Liver (tissue), 8 donors: ENCODE measurements at regions not wholly inside any gene's neighbourhood (a gene's known extent, or its start where the extent isn't known, plus 50 kb on each side); places are given as distances from the start of the nearest gene placed in this dataset.

Experiments
- DNase-seq: peaks from one replicate; pipeline ENCODE4 v3.0.0-alpha.2; 2017; ENCODE audit warnings: low spot score
- H3K27ac ChIP-seq, 2 donors: one replicate each; pipeline ENCODE4 v1.7.0; 2013; ENCODE audit warnings: inconsistent platforms in 2 of 2, low read length in 2 of 2, control low read depth in 1 of 2, low read depth in 1 of 2, mild to moderate bottlenecking in 1 of 2
- H3K27me3 ChIP-seq, 4 donors: one replicate each; pipeline versions ENCODE4 v1.6.1 to v1.7.0; 2013; ENCODE audit warnings: low read length in 3 of 4, inconsistent platforms in 1 of 4, mild to moderate bottlenecking in 1 of 4, moderate library complexity in 1 of 4; ENCODE audit not compliant: control insufficient read depth in 4 of 4, insufficient read depth in 4 of 4
- H3K36me3 ChIP-seq, 4 donors: one replicate each; pipeline versions ENCODE4 v1.6.1 to v1.7.0; 2013; ENCODE audit warnings: low read length in 3 of 4, mild to moderate bottlenecking in 3 of 4, low read depth in 1 of 4, moderate library complexity in 1 of 4; ENCODE audit not compliant: control insufficient read depth in 4 of 4, insufficient read depth in 3 of 4
- H3K4me1 ChIP-seq, 4 donors: one replicate each; pipeline versions ENCODE4 v1.6.1 to v1.7.0; 2013; ENCODE audit warnings: low read length in 3 of 4, mild to moderate bottlenecking in 3 of 4, moderate library complexity in 1 of 4; ENCODE audit not compliant: control insufficient read depth in 4 of 4, insufficient read depth in 4 of 4
- H3K4me3 ChIP-seq, 3 donors: one replicate each; pipeline versions ENCODE4 v1.6.1 to v1.7.0; 2013; ENCODE audit warnings: low read length in 3 of 3, control low read depth in 1 of 3, low read depth in 1 of 3, mild to moderate bottlenecking in 1 of 3
- H3K9ac ChIP-seq, 2 donors: one replicate each; pipeline ENCODE4 v1.7.0; 2013; ENCODE audit warnings: low read length in 2 of 2, mild to moderate bottlenecking in 2 of 2, moderate library complexity in 2 of 2, control low read depth in 1 of 2, low read depth in 1 of 2
- H3K9me3 ChIP-seq, 4 donors: one replicate each; pipeline versions ENCODE4 v1.6.1 to v1.7.0; 2013; ENCODE audit warnings: low read length in 3 of 4; ENCODE audit not compliant: control insufficient read depth in 4 of 4
- ATF3 ChIP-seq: IDR thresholded peaks from 2 replicates; pipeline ENCODE4 v1.6.1; 2016; ENCODE audit warnings: antibody characterized with exemption
- CTCF ChIP-seq: fragments of 150-350 bp; IDR thresholded peaks from 2 replicates; pipeline ENCODE4 v1.5.1; 2017; ENCODE audit warnings: improper control_type of control experiment, low read depth, low read length; ENCODE audit not compliant: missing input control
- EGR1 ChIP-seq, 2 donors: IDR thresholded peaks; 2 replicates each; pipeline ENCODE4 v1.6.1; 2016 to 2018; ENCODE audit warnings: antibody characterized with exemption in 2 of 2, low read depth in 2 of 2
- FOXA1 ChIP-seq: IDR thresholded peaks from 2 replicates; pipeline ENCODE4 v1.6.1; 2016; ENCODE audit warnings: antibody characterized with exemption
- FOXA2 ChIP-seq: IDR thresholded peaks from 2 replicates; pipeline ENCODE4 v1.6.1; 2016; ENCODE audit warnings: antibody characterized with exemption
- GABPA ChIP-seq, 2 donors: IDR thresholded peaks in 1 of 2; conservative IDR thresholded peaks in 1 of 2; 2 replicates each; pipeline ENCODE4 v1.6.1; 2016; ENCODE audit warnings: antibody characterized with exemption in 2 of 2, mild to moderate bottlenecking in 1 of 2, moderate library complexity in 1 of 2
- HNF4A ChIP-seq, 2 donors: conservative IDR thresholded peaks; 2 replicates each; pipeline ENCODE4 v1.6.1; 2016; ENCODE audit warnings: antibody characterized with exemption in 2 of 2, mild to moderate bottlenecking in 2 of 2
- JUND ChIP-seq, 2 donors: IDR thresholded peaks; 2 replicates each; pipeline ENCODE4 v1.6.1; 2016; ENCODE audit warnings: antibody characterized with exemption in 2 of 2
- MAX ChIP-seq: IDR thresholded peaks from 2 replicates; pipeline ENCODE4 v1.6.1; 2016; ENCODE audit warnings: antibody characterized with exemption
- NR2F2 ChIP-seq: IDR thresholded peaks from 2 replicates; pipeline ENCODE4 v1.6.1; 2016; ENCODE audit warnings: antibody characterized with exemption
- RAD21 ChIP-seq, 2 donors: IDR thresholded peaks; 2 replicates each; pipeline ENCODE4 v1.6.1; 2016; ENCODE audit warnings: antibody characterized with exemption in 2 of 2, mild to moderate bottlenecking in 2 of 2
- REST ChIP-seq: IDR thresholded peaks from 2 replicates; pipeline ENCODE4 v1.6.1; 2016; ENCODE audit warnings: antibody characterized with exemption, mild to moderate bottlenecking
- RXRA ChIP-seq, 2 donors: IDR thresholded peaks; 2 replicates each; pipeline ENCODE4 v1.6.1; 2017 to 2018; ENCODE audit warnings: antibody characterized with exemption in 2 of 2, mild to moderate bottlenecking in 1 of 2
- SP1 ChIP-seq: IDR thresholded peaks from 2 replicates; pipeline ENCODE4 v1.6.1; 2018; ENCODE audit warnings: antibody characterized with exemption, mild to moderate bottlenecking
- TAF1 ChIP-seq: conservative IDR thresholded peaks from 2 replicates; pipeline ENCODE4 v1.6.1; 2016; ENCODE audit warnings: antibody characterized with exemption, mild to moderate bottlenecking
- ZBTB33 ChIP-seq: IDR thresholded peaks from 2 replicates; pipeline ENCODE4 v1.6.1; 2016; ENCODE audit warnings: antibody characterized with exemption
- WGBS: extraction: QIAGEN DNeasy Blood & Tissue Kit; methylation state at CpG from one replicate; pipeline ENCODE4 v1.1.7; 2013; 5-methylcytosine and 5-hydroxymethylcytosine counted together
- donor health status: healthy.
- donor health status: healthy.
- donor health status: healthy.
- donor health status: healthy.
- donor health status: healthy.

GRCh38 chr6:8219352-8219943, 117.1 kb upstream of the EEF1E1 start:
- 3% methylated on average over 3 of the region's 3 CpGs for WGBS
- Histone ChIP-seq H3K4me3 (no peak overlapping the region), H3K27me3 (peaks cover 0 to 3% (median 1%) of the 10 kb centered on the region in 4 donors), H3K9me3 (no peaks in the 10 kb centered on the region), H3K27ac (no peak overlapping the region), H3K4me1 (no peaks in the 10 kb centered on the region), H3K36me3 (no peaks in the 10 kb centered on the region), H3K9ac (no peak overlapping the region)
- TF ChIP-seq CTCF (peak; percentile 82), HNF4A (conservative IDR thresholded peaks at IDR 0.05) (no peak), RAD21 (IDR thresholded peaks at IDR 0.05) (peak; percentile 82 to 87), ZBTB33 (no peak)
- peak; percentile 40 for DNase-seq

- peaks cover 0 to 3% (median 1%) of the 10 kb centered on the region in 4 donors for H3K27me3 ChIP-seq
- TF ChIP-seq HNF4A (conservative IDR thresholded peaks at IDR 0.05) (no peak), ATF3 (no peak)
- WGBS, result 45% methylated on average over 5 of the region's 5 CpGs
Observed at GRCh38 chr6:8218861-8219260, 116.5 kb upstream of the EEF1E1 start.

GRCh38 chr6:8215631-8216030, 113.3 kb upstream of the EEF1E1 start:
- H3K9ac ChIP-seq, result no peak overlapping the region
- no peak for DNase-seq
- no peaks in the 10 kb centered on the region for H3K9me3 ChIP-seq
- H3K36me3 ChIP-seq, result no peaks in the 10 kb centered on the region
- no peak overlapping the region for H3K4me3 ChIP-seq
- TF ChIP-seq HNF4A (conservative IDR thresholded peaks at IDR 0.05), result no peak
- TF ChIP-seq ATF3, result no peak
- no peak for TF ChIP-seq ZBTB33
- TF ChIP-seq EGR1 (IDR thresholded peaks at IDR 0.05; ENCODE audit: low read depth in 2 of 2), result no peak
- TF ChIP-seq JUND (IDR thresholded peaks at IDR 0.05), result no peak
- TF ChIP-seq GABPA (IDR thresholded peaks at IDR 0.05 in 1 of 2, conservative IDR thresholded peaks at IDR 0.05 in 1 of 2), result no peak
- TF ChIP-seq SP1, result no peak
- TF ChIP-seq FOXA2, result no peak
- TF ChIP-seq RXRA (IDR thresholded peaks at IDR 0.05), result no peak
- TF ChIP-seq REST, result no peak
- no peak for TF ChIP-seq TAF1
- no peak for TF ChIP-seq MAX
- TF ChIP-seq RAD21 (IDR thresholded peaks at IDR 0.05), result no peak
- TF ChIP-seq FOXA1, result no peak
- no peak for TF ChIP-seq NR2F2
- no peak overlapping the region for H3K27ac ChIP-seq
- H3K4me1 ChIP-seq, result no peaks in the 10 kb centered on the region
- peaks cover 0 to 3% (median 1%) of the 10 kb centered on the region in 4 donors for H3K27me3 ChIP-seq
- WGBS, result 73% methylated on average over 6 of the region's 6 CpGs

More at GRCh38 chr6:8218861-8219260, 116.5 kb upstream of the EEF1E1 start:
- no peak overlapping the region for H3K9ac ChIP-seq
- H3K36me3 ChIP-seq, result no peaks in the 10 kb centered on the region
- no peaks in the 10 kb centered on the region for H3K9me3 ChIP-seq
- H3K4me3 ChIP-seq, result no peak overlapping the region
- DNase-seq, result no peak
- H3K4me1 ChIP-seq, result no peaks in the 10 kb centered on the region
- no peak overlapping the region for H3K27ac ChIP-seq
